H9 (cell line): ENCODE measurements at regions not wholly inside any gene's neighbourhood (a gene's known extent, or its start where the extent isn't known, plus 50 kb on each side); places are given as distances from the start of the nearest gene placed in this dataset.
A peak's percentile ranks its signal among the peaks of the same experiment; 100 is the strongest.

ENCODE experiments used
- DNase-seq: peaks from one replicate; pipeline ENCODE4 v3.0.0-alpha.2; 2017
- H2AFZ ChIP-seq: one replicate; pipeline ENCODE4 v1.6.1; 2013; ENCODE audit warnings: mild to moderate bottlenecking, low read length, control low read depth, moderate library complexity
- H2AK5ac ChIP-seq: 2 replicates; pipeline ENCODE4 v1.6.1; 2013; ENCODE audit warnings: low read length, control low read depth, mixed read lengths; ENCODE audit not compliant: insufficient read length
- H2BK120ac ChIP-seq: one replicate; pipeline ENCODE4 v1.6.1; 2013; ENCODE audit warnings: low read depth, mild to moderate bottlenecking, low read length, control low read depth, inconsistent platforms; ENCODE audit not compliant: poor library complexity, severe bottlenecking
- H2BK12ac ChIP-seq: 2 replicates; pipeline ENCODE4 v1.6.1; 2013; ENCODE audit warnings: low read length, control low read depth, mixed read lengths, low read depth; ENCODE audit not compliant: insufficient read length
- H2BK15ac ChIP-seq: 2 replicates; pipeline ENCODE4 v1.6.1; 2013; ENCODE audit warnings: low read depth, low read length, control low read depth
- H2BK20ac ChIP-seq: one replicate; pipeline ENCODE4 v1.6.1; 2013; ENCODE audit warnings: low read depth, mild to moderate bottlenecking, low read length, control low read depth, inconsistent platforms; ENCODE audit not compliant: poor library complexity, severe bottlenecking
- H2BK5ac ChIP-seq: 2 replicates; pipeline ENCODE4 v1.6.1; 2013; ENCODE audit warnings: low read length, control low read depth, mixed read lengths; ENCODE audit not compliant: insufficient read length
- H3K14ac ChIP-seq: 2 replicates; pipeline ENCODE4 v1.6.1; 2013; ENCODE audit warnings: low read length, control low read depth; ENCODE audit not compliant: insufficient read depth
- H3K18ac ChIP-seq: 2 replicates; pipeline ENCODE4 v1.6.1; 2013; ENCODE audit warnings: low read depth, mild to moderate bottlenecking, mixed read lengths, low read length, control low read depth; ENCODE audit not compliant: insufficient read length
- H3K23ac ChIP-seq: 2 replicates; pipeline ENCODE4 v1.6.1; 2013; ENCODE audit warnings: low read length, control low read depth, mixed read lengths, low read depth; ENCODE audit not compliant: insufficient read length
- H3K23me2 ChIP-seq: 2 replicates; pipeline ENCODE4 v1.6.1; 2013; ENCODE audit warnings: low read depth, mild to moderate bottlenecking, mixed read lengths, low read length, control low read depth; ENCODE audit not compliant: insufficient read length, poor library complexity, severe bottlenecking
- H3K27ac ChIP-seq: 2 replicates; pipeline ENCODE4 v1.5.1; 2013; ENCODE audit warnings: low read length, control low read depth, mixed read lengths, low read depth; ENCODE audit not compliant: insufficient read length
- H3K27me3 ChIP-seq: 2 replicates; pipeline ENCODE4 v1.6.1; 2013; ENCODE audit warnings: low read length, control low read depth, inconsistent platforms; ENCODE audit not compliant: insufficient read depth
- H3K4ac ChIP-seq: 2 replicates; pipeline ENCODE4 v1.6.1; 2013; ENCODE audit warnings: low read depth, mild to moderate bottlenecking, control low read depth, inconsistent platforms, low read length, moderate library complexity
- H3K4me1 ChIP-seq: 2 replicates; pipeline ENCODE4 v1.6.1; 2013; ENCODE audit warnings: low read length, control low read depth, inconsistent platforms; ENCODE audit not compliant: insufficient read depth
- H3K4me2 ChIP-seq: 2 replicates; pipeline ENCODE4 v1.6.1; 2013; ENCODE audit warnings: low read length, control low read depth, mixed read lengths; ENCODE audit not compliant: insufficient read length, insufficient read depth
- H3K56ac ChIP-seq: 2 replicates; pipeline ENCODE4 v1.6.1; 2013; ENCODE audit warnings: low read depth, mild to moderate bottlenecking, mixed read lengths, low read length, control low read depth; ENCODE audit not compliant: insufficient read length
- H3K79me1 ChIP-seq: 2 replicates; pipeline ENCODE4 v1.6.1; 2013; ENCODE audit warnings: low read depth, mild to moderate bottlenecking, moderate library complexity, low read length, control low read depth, inconsistent platforms; ENCODE audit not compliant: insufficient read depth, poor library complexity, severe bottlenecking
- H3K79me2 ChIP-seq: 2 replicates; pipeline ENCODE4 v1.6.1; 2013; ENCODE audit warnings: low read length, control low read depth, inconsistent platforms; ENCODE audit not compliant: insufficient read depth
- H3K9ac ChIP-seq: 2 replicates; pipeline ENCODE4 v1.6.1; 2013; ENCODE audit warnings: low read length, control low read depth, mixed read lengths; ENCODE audit not compliant: insufficient read length; ENCODE audit errors: extremely low read depth
- H3K9me3 ChIP-seq: one replicate; pipeline ENCODE4 v1.6.1; 2013; ENCODE audit warnings: low read depth, low read length, inconsistent platforms; ENCODE audit not compliant: control insufficient read depth
- H3T11ph ChIP-seq: one replicate; pipeline ENCODE4 v1.6.1; 2013; ENCODE audit warnings: mild to moderate bottlenecking, low read length, control low read depth, inconsistent platforms
- H4K20me1 ChIP-seq: one replicate; pipeline ENCODE4 v1.6.1; 2013; ENCODE audit not compliant: control insufficient read depth, insufficient read length, insufficient read depth
- H4K5ac ChIP-seq: 2 replicates; pipeline ENCODE4 v1.6.1; 2013; ENCODE audit warnings: low read depth, mild to moderate bottlenecking, mixed read lengths, low read length, control low read depth; ENCODE audit not compliant: insufficient read length
- H4K8ac ChIP-seq: replicated peaks from 2 replicates; pipeline ENCODE4 v1.6.1; 2013; ENCODE audit warnings: low read length, control low read depth, mixed read lengths, low read depth; ENCODE audit not compliant: insufficient read length
- H4K91ac ChIP-seq: 2 replicates; pipeline ENCODE4 v1.6.1; 2013; ENCODE audit warnings: low read depth, mild to moderate bottlenecking, moderate library complexity, mixed read lengths, low read length, control low read depth; ENCODE audit not compliant: insufficient read length
- H3K27ac Mint-ChIP-seq, 3 experiments: 2 replicates in 2 of 3; 3 replicates in 1 of 3; pipeline ENCODE4 v1.8.0; 2020 to 2021; ENCODE audit warnings: mixed read lengths in 3 of 3, mild to moderate bottlenecking in 1 of 3, moderate library complexity in 1 of 3
- H3K27me3 Mint-ChIP-seq: 2 replicates; pipeline ENCODE4 v1.8.0; 2021; ENCODE audit warnings: low read depth, mild to moderate bottlenecking, moderate library complexity, mixed read lengths
- H3K36me3 Mint-ChIP-seq, 3 experiments: 2 replicates in 2 of 3; 3 replicates in 1 of 3; pipeline ENCODE4 v1.8.0; 2020 to 2021; ENCODE audit warnings: low read depth in 3 of 3, mixed read lengths in 3 of 3; ENCODE audit not compliant: insufficient read depth in 1 of 3
- H3K4me1 Mint-ChIP-seq, 2 experiments: 2 replicates each; pipeline ENCODE4 v1.8.0; 2020; ENCODE audit warnings: mixed read lengths in 2 of 2
- H3K4me3 Mint-ChIP-seq, 2 experiments: 2 replicates in 1 of 2; 3 replicates in 1 of 2; pipeline ENCODE4 v1.8.0; 2020 to 2021; ENCODE audit warnings: mild to moderate bottlenecking in 2 of 2, mixed read lengths in 2 of 2, moderate library complexity in 1 of 2
- H3K9me3 Mint-ChIP-seq, 2 experiments: 2 replicates in 1 of 2; 3 replicates in 1 of 2; pipeline ENCODE4 v1.8.0; 2020; ENCODE audit warnings: mild to moderate bottlenecking in 2 of 2, mixed read lengths in 2 of 2, moderate library complexity in 1 of 2
- WGBS: extraction: QIAGEN DNeasy Blood & Tissue Kit; methylation state at CpG from one replicate; pipeline ENCODE4 v1.1.7; 2013; ENCODE audit warnings: missing lambda C conversion rate, low lambda C conversion rate, mixed read lengths; ENCODE audit not compliant: insufficient read length; ENCODE audit errors: extremely low coverage; 5-methylcytosine and 5-hydroxymethylcytosine counted together
- TF ChIP-seq, protein P1 (sequence below): fragments of 200-600 bp; sonication (generic); conservative IDR thresholded peaks from 3 replicates; pipeline ENCODE4 v1.8.0; 2021; ENCODE audit warnings: antibody characterized with exemption, mild to moderate bottlenecking

GRCh38 chr1:194214735-194215134 is 1028.3 kb upstream of the B3GALT2 start:
- H3K27ac Mint-ChIP-seq: peak overlapping the region in 1 of 3 experiments; percentile 32; a peak in 2 of 7 replicates

More at GRCh38 chr1:194214735-194215134, 1028.3 kb upstream of the B3GALT2 start:
- Histone ChIP-seq H2AK5ac (no peak overlapping the region), H3K14ac (no peak overlapping the region), H3K18ac (no peak overlapping the region), H4K5ac (no peak overlapping the region), H2BK120ac (no peak overlapping the region), H3K79me1 (no peaks in the 10 kb centered on the region), H2BK15ac (no peak overlapping the region), H3K79me2 (no peaks in the 10 kb centered on the region), H4K91ac (no peak overlapping the region), H2AFZ (no peak overlapping the region), H2BK12ac (no peak overlapping the region), H3K56ac (no peak overlapping the region), H3K23me2 (no peaks in the 10 kb centered on the region), H3K4me2 (no peak overlapping the region), H2BK5ac (no peak overlapping the region), H3K4ac (no peak overlapping the region), H3K9ac (no peak overlapping the region), H3K9me3 (no peaks in the 10 kb centered on the region), H3K27ac (no peak overlapping the region), H3K23ac (no peak overlapping the region), H2BK20ac (no peak overlapping the region), H3K27me3 (no peaks in the 10 kb centered on the region), H4K20me1 (no peaks in the 10 kb centered on the region), H3K4me1 (no peaks in the 10 kb centered on the region), H3T11ph (no peak overlapping the region), H4K8ac (no peak overlapping the region)
- no CpG with 5 or more reads among the region's 3 CpGs for WGBS
- H3K4me3 Mint-ChIP-seq: no peak overlapping the region
- DNase-seq: no peak
- H3K9me3 Mint-ChIP-seq: no peaks in the 10 kb centered on the region
- no peaks in the 10 kb centered on the region for H3K27me3 Mint-ChIP-seq
- H3K4me1 Mint-ChIP-seq: peaks cover 3 to 4% of the 10 kb centered on the region in 2 experiments; a peak in 2 of 4 replicates
- H3K36me3 Mint-ChIP-seq: no peaks in the 10 kb centered on the region
- TF ChIP-seq, protein P1, sequence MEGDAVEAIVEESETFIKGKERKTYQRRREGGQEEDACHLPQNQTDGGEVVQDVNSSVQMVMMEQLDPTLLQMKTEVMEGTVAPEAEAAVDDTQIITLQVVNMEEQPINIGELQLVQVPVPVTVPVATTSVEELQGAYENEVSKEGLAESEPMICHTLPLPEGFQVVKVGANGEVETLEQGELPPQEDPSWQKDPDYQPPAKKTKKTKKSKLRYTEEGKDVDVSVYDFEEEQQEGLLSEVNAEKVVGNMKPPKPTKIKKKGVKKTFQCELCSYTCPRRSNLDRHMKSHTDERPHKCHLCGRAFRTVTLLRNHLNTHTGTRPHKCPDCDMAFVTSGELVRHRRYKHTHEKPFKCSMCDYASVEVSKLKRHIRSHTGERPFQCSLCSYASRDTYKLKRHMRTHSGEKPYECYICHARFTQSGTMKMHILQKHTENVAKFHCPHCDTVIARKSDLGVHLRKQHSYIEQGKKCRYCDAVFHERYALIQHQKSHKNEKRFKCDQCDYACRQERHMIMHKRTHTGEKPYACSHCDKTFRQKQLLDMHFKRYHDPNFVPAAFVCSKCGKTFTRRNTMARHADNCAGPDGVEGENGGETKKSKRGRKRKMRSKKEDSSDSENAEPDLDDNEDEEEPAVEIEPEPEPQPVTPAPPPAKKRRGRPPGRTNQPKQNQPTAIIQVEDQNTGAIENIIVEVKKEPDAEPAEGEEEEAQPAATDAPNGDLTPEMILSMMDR: no peak
